Mucosa of descending colon (tissue), 3 donors: ENCODE measurements at regions not wholly inside any gene's neighbourhood (a gene's known extent, or its start where the extent isn't known, plus 50 kb on each side); places are given as distances from the start of the nearest gene placed in this dataset.

ENCODE experiments used
- ATAC-seq: fragments of 200-7000 bp; cut with Tn5 transposase; one replicate; pipeline ENCODE4 v1.9.1; 2020; ENCODE audit warnings: mild to moderate bottlenecking, moderate library complexity
- DNase-seq, 3 donors: peaks; one replicate each; pipeline ENCODE4 v3.0.0-alpha.2; 2020
- H3K36me3 ChIP-seq: fragments of 200-600 bp; one replicate; pipeline ENCODE4 v1.8.0; 2021; ENCODE audit warnings: low read depth, mild to moderate bottlenecking
- H3K4me1 ChIP-seq: fragments of 200-600 bp; one replicate; pipeline ENCODE4 v1.8.0; 2021; ENCODE audit warnings: low read depth, mild to moderate bottlenecking
- H3K4me3 ChIP-seq: fragments of 200-600 bp; one replicate; pipeline ENCODE4 v1.8.0; 2021; ENCODE audit warnings: mild to moderate bottlenecking
- H3K9me3 ChIP-seq: fragments of 200-600 bp; one replicate; pipeline ENCODE4 v1.8.0; 2021; ENCODE audit warnings: mild to moderate bottlenecking
- CTCF ChIP-seq: fragments of 200-600 bp; IDR thresholded peaks from one replicate; pipeline ENCODE4 v1.8.0; 2022; ENCODE audit warnings: antibody characterized with exemption, mild to moderate bottlenecking
- intact Hi-C, 2 donors: fragments of 100-400 bp; cut with DNase I in 1 of 2; cut with micrococcal nuclease in 1 of 2; formaldehyde crosslinking; loops; one replicate each; pipeline versions ENCODE4 v1.11.0 to v1.11.1; 2022; cut with DNase I, micrococcal nuclease
- donor health status: DM: no; HTN: no; CAD: no; lungs with moderate emphysema.
- donor health status: DM: no; HTN: no; CAD: no.
- donor health status: DM: no; HTN: yes; CAD: no.

DNA sequence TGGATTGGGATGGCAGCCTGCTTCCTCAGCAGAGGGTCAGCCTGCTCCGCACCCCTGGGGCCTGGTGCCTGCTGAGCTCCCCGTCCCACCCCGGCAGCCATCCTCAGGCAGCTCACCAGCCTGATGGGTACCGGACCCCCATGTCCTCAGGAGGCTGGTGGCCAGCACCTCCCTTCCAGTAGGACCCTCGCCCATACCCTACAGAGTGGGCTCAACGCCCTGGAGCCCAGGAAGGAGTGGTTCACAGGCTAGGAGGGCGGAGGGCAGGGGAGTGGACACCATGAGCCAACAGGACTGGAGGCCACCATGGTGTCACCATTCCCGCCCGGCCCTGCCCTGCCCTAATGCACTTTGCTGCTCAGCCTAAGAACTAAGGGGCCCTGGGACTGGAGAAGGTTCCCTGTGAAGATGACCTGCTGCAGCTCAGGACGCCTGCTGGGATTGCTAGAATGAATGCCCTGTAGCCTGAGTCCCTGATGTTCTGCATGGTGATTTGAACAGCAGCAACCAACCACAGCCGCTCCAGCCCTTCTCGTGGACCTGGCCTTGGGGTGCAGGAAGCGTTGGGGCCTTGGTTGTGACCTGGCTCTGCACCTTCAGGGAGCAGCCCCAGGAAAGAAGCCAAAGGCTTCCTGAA, 1080.8 kb downstream of the BRD1 start:
- DNase-seq, result peak in 2 of 3 donors; percentile 3 to 37
- no peaks in the 10 kb centered on the region for H3K4me1 ChIP-seq
- H3K4me3 ChIP-seq, result no peak overlapping the region
- no peak for TF ChIP-seq CTCF
- H3K9me3 ChIP-seq, result no peaks in the 10 kb centered on the region
- no peak for ATAC-seq
- intact Hi-C loops, result no loop called here
- no peaks in the 10 kb centered on the region for H3K36me3 ChIP-seq

DNA sequence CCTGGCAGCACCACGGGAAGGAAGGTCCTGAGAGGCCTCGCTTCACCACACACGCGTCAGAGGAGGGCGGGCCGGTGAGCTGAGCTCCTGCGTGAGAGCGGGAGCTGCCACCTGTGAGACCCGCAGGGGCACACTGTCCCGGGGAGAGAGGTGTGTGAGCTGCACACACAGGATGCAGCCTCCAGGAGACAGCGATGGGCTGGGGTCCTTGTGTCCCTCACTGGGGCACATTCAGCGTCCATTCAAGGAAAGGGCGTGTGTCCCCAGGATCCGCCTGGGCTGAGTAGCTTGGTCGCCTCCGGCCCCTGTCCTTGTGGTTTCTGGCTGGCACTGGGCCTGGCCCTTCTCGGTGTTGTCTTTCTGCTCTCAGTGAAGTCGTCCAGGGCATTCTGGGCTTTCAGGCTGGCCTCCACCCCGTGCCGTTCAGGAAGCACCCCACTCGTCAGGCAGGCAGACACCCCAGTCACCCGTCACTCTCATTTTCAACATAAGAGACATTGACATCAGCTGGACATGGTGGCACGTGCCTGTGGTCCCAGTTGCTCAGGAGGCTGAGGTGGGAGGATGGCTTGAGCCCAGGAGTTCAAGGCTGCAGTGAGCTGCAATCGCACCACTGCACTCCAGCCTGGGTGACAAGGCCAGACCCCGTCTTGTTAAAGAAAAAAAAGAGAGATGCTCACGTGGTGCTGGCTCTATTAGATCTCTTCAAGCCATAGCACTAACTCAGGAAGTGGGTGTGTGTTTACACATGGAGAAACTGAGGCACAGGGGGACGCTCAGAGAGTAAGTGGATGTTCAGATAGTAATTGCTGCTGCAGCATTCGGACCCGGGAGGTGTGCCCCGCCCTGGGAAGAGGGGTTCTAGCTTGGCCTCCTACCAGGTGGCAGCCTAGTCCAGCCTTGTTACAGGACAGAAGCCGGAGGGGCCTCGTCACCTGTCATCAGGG, 1081.6 kb downstream of the BRD1 start:
- H3K4me1 ChIP-seq, result no peaks in the 10 kb centered on the region
- peak in 1 of 3 donors; percentile 10 for DNase-seq
- ATAC-seq, result no peak
- no peaks in the 10 kb centered on the region for H3K36me3 ChIP-seq
- no peaks in the 10 kb centered on the region for H3K9me3 ChIP-seq
- TF ChIP-seq CTCF, result no peak
- H3K4me3 ChIP-seq, result no peak overlapping the region
- intact Hi-C loops, result no loop called here

GRCh38 chr22:48744967-48745841, 1082.5 kb downstream of the BRD1 start:
- intact Hi-C loops, result no loop called here
- ATAC-seq (no peak), DNase-seq (peak in 1 of 3 donors; percentile 8)
- Histone ChIP-seq H3K4me3 (no peak overlapping the region), H3K9me3 (no peaks in the 10 kb centered on the region), H3K4me1 (no peaks in the 10 kb centered on the region), H3K36me3 (no peaks in the 10 kb centered on the region)
- no peak for TF ChIP-seq CTCF

DNA sequence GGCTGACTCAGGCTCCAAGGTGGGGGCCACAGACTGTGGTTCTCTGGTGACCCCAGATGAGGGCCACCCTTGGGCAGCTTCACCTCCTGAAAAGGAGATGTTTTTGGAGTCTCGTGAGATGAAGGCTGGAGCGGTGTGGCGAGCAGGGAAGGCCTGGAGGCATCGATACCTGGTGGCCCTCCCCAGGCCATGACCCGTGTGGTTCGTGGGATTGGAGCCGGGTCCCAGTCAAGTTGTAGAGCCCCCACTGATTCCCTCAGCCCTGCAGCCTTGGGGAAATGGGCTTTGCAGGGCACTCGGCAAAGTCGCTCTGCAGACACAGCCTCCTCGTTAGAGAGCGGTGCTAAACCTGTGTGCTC, 1083.4 kb downstream of the BRD1 start:
- H3K36me3 ChIP-seq, result no peaks in the 10 kb centered on the region
- TF ChIP-seq CTCF, result no peak
- no peaks in the 10 kb centered on the region for H3K9me3 ChIP-seq
- DNase-seq (no peak), ATAC-seq (no peak)
- intact Hi-C loops, result no loop called here
- no peak overlapping the region for H3K4me3 ChIP-seq
- no peaks in the 10 kb centered on the region for H3K4me1 ChIP-seq

DNA sequence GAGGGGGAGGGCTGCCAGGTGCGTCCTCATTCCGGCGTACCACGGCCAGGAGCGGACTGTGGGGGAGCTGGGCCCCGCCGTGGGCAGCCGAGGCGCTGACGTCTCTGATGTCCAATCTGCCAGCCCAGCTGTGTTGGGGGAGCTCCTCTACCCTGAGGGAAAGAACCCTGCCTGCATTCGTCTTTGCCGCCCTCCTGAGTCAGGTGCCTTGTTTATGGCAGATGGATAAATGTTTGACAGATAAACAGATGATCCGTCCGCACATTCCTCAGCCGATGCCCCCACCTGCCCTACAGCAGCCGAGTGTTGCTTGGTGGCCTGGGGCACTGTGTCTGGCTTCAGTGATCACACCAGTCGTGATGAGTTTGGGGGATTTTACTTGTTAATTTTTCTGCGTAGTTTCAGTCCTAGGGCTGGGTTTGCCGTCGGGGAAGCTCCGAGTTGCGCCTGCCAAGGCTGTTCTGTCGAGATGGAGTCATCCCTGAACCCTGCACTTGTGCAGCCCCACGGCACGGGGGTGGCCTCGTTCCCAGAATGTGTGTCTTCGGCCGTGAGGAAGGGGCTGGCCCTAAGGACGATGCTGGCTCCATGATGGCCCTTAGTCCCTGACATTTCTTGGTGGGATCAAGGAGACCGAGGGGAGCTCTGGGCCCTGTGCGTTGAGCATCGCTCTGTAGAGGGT, 1083.9 kb downstream of the BRD1 start:
- H3K9me3 ChIP-seq, result no peaks in the 10 kb centered on the region
- TF ChIP-seq CTCF, result no peak
- intact Hi-C loops, result no loop called here
- H3K4me3 ChIP-seq, result no peak overlapping the region
- H3K36me3 ChIP-seq, result no peaks in the 10 kb centered on the region
- H3K4me1 ChIP-seq, result no peaks in the 10 kb centered on the region
- no peak for ATAC-seq
- peak in 1 of 3 donors; percentile 14 for DNase-seq
